ENCODE measurements at regions not wholly inside any gene's neighbourhood (a gene's known extent, or its start where the extent isn't known, plus 50 kb on each side); places are given as distances from the start of the nearest gene placed in this dataset.

DNA sequence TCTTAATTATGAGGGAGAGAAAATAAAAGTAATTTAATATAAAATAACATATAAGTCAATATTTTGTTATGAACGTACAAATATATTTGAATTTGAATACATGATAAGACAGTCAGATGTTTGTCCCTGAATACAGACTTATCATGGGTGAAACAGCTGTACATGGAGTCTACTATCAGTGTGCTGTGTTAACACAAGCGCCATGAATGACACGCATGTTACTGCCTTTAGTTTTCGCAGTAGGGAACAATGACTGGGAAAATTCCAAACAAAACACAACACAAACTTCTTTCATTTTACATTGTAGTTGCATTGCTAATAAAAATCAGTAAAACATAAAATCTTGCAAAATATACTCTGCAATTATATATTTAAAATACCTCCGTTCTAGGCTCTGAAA lies 108.6 kb downstream of the FBXO5 start:
- TF ChIP-seq POLR2A (IDR thresholded peaks at IDR 0.05) = no peak
- TF ChIP-seq, protein P1, sequence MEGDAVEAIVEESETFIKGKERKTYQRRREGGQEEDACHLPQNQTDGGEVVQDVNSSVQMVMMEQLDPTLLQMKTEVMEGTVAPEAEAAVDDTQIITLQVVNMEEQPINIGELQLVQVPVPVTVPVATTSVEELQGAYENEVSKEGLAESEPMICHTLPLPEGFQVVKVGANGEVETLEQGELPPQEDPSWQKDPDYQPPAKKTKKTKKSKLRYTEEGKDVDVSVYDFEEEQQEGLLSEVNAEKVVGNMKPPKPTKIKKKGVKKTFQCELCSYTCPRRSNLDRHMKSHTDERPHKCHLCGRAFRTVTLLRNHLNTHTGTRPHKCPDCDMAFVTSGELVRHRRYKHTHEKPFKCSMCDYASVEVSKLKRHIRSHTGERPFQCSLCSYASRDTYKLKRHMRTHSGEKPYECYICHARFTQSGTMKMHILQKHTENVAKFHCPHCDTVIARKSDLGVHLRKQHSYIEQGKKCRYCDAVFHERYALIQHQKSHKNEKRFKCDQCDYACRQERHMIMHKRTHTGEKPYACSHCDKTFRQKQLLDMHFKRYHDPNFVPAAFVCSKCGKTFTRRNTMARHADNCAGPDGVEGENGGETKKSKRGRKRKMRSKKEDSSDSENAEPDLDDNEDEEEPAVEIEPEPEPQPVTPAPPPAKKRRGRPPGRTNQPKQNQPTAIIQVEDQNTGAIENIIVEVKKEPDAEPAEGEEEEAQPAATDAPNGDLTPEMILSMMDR (IDR thresholded peaks at IDR 0.05) = no peak
